HT-29 (cell line): ENCODE measurements at regions not wholly inside any gene's neighbourhood (a gene's known extent, or its start where the extent isn't known, plus 50 kb on each side); places are given as distances from the start of the nearest gene placed in this dataset.

Source experiments
- DNase-seq: peaks from one replicate; pipeline ENCODE4 v3.0.0-alpha.2; 2015; ENCODE audit warnings: low spot score

DNA sequence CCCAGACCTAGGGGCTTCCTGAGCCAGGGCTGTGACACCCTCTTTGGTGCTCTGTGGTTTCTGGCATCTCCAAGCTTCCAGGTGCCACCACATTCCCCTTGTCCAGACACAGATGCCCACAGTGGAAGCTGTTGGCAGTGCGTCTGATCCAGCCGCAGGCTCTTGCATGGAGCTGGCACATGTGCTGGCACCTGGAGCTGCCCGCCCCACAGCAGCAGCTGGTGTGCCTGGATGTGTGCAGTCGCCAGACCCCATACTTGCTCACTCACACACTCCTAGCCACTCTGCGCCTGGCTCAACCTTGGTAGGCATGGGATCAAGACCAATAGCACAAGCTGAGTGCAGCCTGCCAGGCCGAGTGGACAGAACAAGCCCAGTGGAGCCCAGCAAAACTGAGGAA is 106.5 kb downstream of the LYZL1 start:
- DNase-seq = no peak

DNA sequence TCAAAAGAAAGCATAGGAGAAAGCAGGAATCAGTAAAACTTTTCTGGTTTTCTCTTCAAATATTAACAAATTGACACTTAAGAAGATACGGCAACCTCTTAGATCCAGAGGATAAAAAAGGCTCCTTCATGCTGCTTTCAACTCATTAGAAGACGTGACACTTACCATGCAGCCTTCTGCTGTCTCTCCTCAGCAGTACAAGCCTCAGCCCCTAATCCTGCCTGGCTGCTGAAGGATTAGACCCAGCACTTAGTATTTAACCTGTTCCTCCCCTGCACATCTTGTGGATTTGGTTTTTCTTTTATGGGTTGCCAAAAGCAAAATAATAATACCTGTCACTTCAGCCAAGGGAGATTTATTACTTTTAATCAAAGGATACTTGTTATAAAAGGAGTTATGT is 108.4 kb downstream of the LYZL1 start:
- DNase-seq = no peak

DNA sequence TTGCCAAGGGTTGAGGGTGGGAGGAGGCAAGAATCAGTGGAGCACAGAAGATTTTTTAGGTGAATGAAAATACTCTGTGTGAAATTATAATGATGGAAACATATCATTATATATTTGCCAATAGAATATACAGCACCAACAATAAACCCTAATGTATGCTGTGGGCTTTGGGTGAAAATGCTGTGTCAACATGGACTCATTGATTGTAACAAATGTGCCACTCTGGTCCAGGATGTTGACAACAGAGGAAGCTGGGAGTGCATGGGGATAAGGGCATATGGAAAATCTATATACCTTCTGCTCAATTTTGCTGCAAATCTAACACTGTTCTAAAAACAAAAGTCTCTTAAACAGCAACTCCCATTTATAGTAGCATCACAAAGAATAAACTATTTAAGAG is 114.3 kb downstream of the LYZL1 start:
- DNase-seq = no peak

DNA sequence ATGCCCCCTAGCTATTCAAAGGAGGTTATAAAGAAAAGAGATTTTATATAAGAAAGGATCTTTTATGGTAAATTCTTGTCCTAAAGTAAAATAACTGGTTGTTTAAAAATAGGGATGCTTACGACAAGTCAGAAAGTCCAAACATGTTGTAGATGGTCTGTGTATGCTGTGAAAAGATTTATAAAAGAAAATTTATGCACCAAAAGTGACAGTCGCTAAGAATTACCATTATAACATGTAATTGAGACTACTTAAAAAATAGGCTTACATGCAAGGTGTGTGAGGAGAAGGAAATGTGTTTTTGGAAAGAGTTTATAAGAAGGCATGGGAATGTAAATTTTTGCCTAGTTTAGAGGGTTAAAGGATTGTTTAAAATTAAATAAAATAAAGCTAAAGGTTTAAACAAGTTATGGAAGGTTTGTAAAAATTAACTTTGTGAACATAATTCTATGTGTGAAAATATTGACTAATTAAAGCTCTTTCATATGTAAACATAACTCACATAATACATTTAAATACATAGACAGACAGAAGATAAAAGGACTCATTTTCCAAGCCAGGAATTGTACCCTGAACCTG is 118.5 kb downstream of the LYZL1 start:
- DNase-seq = no peak
